ENCODE measurements at regions not wholly inside any gene's neighbourhood (a gene's known extent, or its start where the extent isn't known, plus 50 kb on each side); places are given as distances from the start of the nearest gene placed in this dataset.
"Not testable (repeated sequence)": the region's sequence is repeated elsewhere in the genome, so short reads cannot be mapped to it uniquely, and the experiment has no call there.

- not testable (repeated sequence) for H3K27ac ChIP-seq (ENCODE audit: low read depth, low read length); H3K9me3 ChIP-seq (ENCODE audit: control insufficient read depth, insufficient read depth, low read length); DNase-seq (ENCODE audit: low read depth in 4 of 6, low spot score in 6 of 6); H3K4me1 ChIP-seq (ENCODE audit: control insufficient read depth, insufficient read depth, low read length); H3K27me3 ChIP-seq (ENCODE audit: control insufficient read depth, insufficient read depth, low read length); H3K4me3 ChIP-seq (ENCODE audit: low read depth, low read length); H3K36me3 ChIP-seq (ENCODE audit: control insufficient read depth, insufficient read depth, low read length)
- WGBS (ENCODE audit: insufficient coverage) = 61% methylated on average over 3 of the region's 4 CpGs
Observed at GRCh38 chr13:54821938-54822470, 1793.4 kb downstream of the OLFM4 start.

- H3K36me3 ChIP-seq (ENCODE audit: control insufficient read depth, insufficient read depth, low read length); H3K27me3 ChIP-seq (ENCODE audit: control insufficient read depth, insufficient read depth, low read length); H3K4me3 ChIP-seq (ENCODE audit: low read depth, low read length); H3K4me1 ChIP-seq (ENCODE audit: control insufficient read depth, insufficient read depth, low read length); DNase-seq (ENCODE audit: low read depth in 4 of 6, low spot score in 6 of 6); H3K9me3 ChIP-seq (ENCODE audit: control insufficient read depth, insufficient read depth, low read length); H3K27ac ChIP-seq (ENCODE audit: low read depth, low read length): not testable (repeated sequence)
- WGBS (ENCODE audit: insufficient coverage) = 96% methylated on average over 21 of the region's 28 CpGs
Observed at GRCh38 chr13:54829391-54830068, 1800.9 kb downstream of the OLFM4 start.

DNA sequence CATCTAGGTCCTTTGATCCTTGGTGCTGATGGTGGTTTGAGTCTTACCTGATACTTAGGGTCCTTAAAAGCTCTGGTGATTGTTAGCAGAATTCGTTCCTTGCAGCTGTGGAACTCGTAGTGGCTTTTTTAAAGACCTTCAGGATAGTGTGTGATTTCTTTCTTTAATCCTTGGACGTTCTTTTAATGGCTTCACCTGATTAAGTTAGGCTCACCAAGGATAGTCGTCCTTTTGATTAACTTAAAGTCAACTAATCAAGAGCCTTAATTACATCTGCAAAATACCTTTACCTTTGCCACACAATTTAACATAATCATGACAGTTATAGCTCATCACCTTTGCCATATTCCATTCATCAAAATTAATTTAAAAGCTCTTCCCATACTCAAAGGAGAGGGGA lies 1807.7 kb downstream of the OLFM4 start:
- Histone ChIP-seq H3K36me3 (ENCODE audit: control insufficient read depth, insufficient read depth, low read length) (no peaks in the 10 kb centered on the region), H3K4me1 (ENCODE audit: control insufficient read depth, insufficient read depth, low read length) (no peaks in the 10 kb centered on the region), H3K27ac (ENCODE audit: low read depth, low read length) (no peak overlapping the region), H3K27me3 (ENCODE audit: control insufficient read depth, insufficient read depth, low read length) (no peaks in the 10 kb centered on the region), H3K9me3 (ENCODE audit: control insufficient read depth, insufficient read depth, low read length) (no peaks in the 10 kb centered on the region), H3K4me3 (ENCODE audit: low read depth, low read length) (no peak overlapping the region)
- WGBS (ENCODE audit: insufficient coverage) = 82% methylated on average over 3 of the region's 4 CpGs
- no peak for DNase-seq (ENCODE audit: low read depth in 4 of 6, low spot score in 6 of 6)

DNA sequence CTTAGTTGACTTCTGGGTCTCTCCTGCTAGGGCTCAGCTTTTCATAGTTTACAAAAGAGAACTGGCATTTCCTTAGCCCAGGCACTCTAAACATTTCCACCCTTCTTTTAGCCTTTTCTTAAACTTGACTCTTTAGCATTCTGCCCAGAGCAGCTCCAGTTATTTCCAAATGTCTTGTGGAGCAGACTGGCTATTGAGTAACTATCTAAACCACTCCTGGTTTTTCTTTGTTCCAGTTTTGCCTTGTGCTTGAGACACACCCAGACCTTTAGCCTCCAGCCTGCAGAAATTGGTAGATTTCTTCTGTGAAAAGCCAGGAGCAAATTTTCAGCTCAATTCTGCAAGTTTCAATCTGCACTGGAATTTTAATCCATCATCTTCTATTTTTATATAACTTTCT lies 1813.1 kb downstream of the OLFM4 start:
- Histone ChIP-seq H3K4me1 (ENCODE audit: control insufficient read depth, insufficient read depth, low read length) (no peaks in the 10 kb centered on the region), H3K27me3 (ENCODE audit: control insufficient read depth, insufficient read depth, low read length) (no peaks in the 10 kb centered on the region), H3K9me3 (ENCODE audit: control insufficient read depth, insufficient read depth, low read length) (no peaks in the 10 kb centered on the region), H3K27ac (ENCODE audit: low read depth, low read length) (no peak overlapping the region), H3K36me3 (ENCODE audit: control insufficient read depth, insufficient read depth, low read length) (no peaks in the 10 kb centered on the region), H3K4me3 (ENCODE audit: low read depth, low read length) (no peak overlapping the region)
- no peak for DNase-seq (ENCODE audit: low read depth in 4 of 6, low spot score in 6 of 6)

GRCh38 chr13:54845351-54845965 lies 1816.8 kb downstream of the OLFM4 start:
- Histone ChIP-seq H3K9me3 (ENCODE audit: control insufficient read depth, insufficient read depth, low read length) (no peaks in the 10 kb centered on the region), H3K36me3 (ENCODE audit: control insufficient read depth, insufficient read depth, low read length) (no peaks in the 10 kb centered on the region), H3K27ac (ENCODE audit: low read depth, low read length) (no peak overlapping the region), H3K4me3 (ENCODE audit: low read depth, low read length) (no peak overlapping the region), H3K4me1 (ENCODE audit: control insufficient read depth, insufficient read depth, low read length) (no peaks in the 10 kb centered on the region), H3K27me3 (ENCODE audit: control insufficient read depth, insufficient read depth, low read length) (no peaks in the 10 kb centered on the region)
- peak in 3 of 6 donors; percentile 2 to 70 (median 17) for DNase-seq (ENCODE audit: low read depth in 4 of 6, low spot score in 6 of 6)
- WGBS (ENCODE audit: insufficient coverage) = 20% methylated on average over 1 of the region's 6 CpGs

- no peaks in the 10 kb centered on the region for H3K36me3 ChIP-seq (ENCODE audit: control insufficient read depth, insufficient read depth, low read length)
- no peaks in the 10 kb centered on the region for H3K9me3 ChIP-seq (ENCODE audit: control insufficient read depth, insufficient read depth, low read length)
- H3K27ac ChIP-seq (ENCODE audit: low read depth, low read length) = no peak overlapping the region
- DNase-seq (ENCODE audit: low read depth in 4 of 6, low spot score in 6 of 6) = no peak
- no peak overlapping the region for H3K4me3 ChIP-seq (ENCODE audit: low read depth, low read length)
- H3K27me3 ChIP-seq (ENCODE audit: control insufficient read depth, insufficient read depth, low read length) = no peaks in the 10 kb centered on the region
- no peaks in the 10 kb centered on the region for H3K4me1 ChIP-seq (ENCODE audit: control insufficient read depth, insufficient read depth, low read length)
Observed at GRCh38 chr13:54852831-54853230, 1824.2 kb downstream of the OLFM4 start.

GRCh38 chr13:54859827-54860226 lies 1831.2 kb downstream of the OLFM4 start:
- H3K4me1 ChIP-seq (ENCODE audit: control insufficient read depth, insufficient read depth, low read length) = no peaks in the 10 kb centered on the region
- no CpG with 5 or more reads among the region's 1 CpG for WGBS (ENCODE audit: insufficient coverage)
- H3K4me3 ChIP-seq (ENCODE audit: low read depth, low read length) = no peak overlapping the region
- H3K36me3 ChIP-seq (ENCODE audit: control insufficient read depth, insufficient read depth, low read length) = no peaks in the 10 kb centered on the region
- no peak for DNase-seq (ENCODE audit: low read depth in 4 of 6, low spot score in 6 of 6)
- H3K27ac ChIP-seq (ENCODE audit: low read depth, low read length) = no peak overlapping the region
- H3K9me3 ChIP-seq (ENCODE audit: control insufficient read depth, insufficient read depth, low read length) = no peaks in the 10 kb centered on the region
- H3K27me3 ChIP-seq (ENCODE audit: control insufficient read depth, insufficient read depth, low read length) = no peaks in the 10 kb centered on the region

DNA sequence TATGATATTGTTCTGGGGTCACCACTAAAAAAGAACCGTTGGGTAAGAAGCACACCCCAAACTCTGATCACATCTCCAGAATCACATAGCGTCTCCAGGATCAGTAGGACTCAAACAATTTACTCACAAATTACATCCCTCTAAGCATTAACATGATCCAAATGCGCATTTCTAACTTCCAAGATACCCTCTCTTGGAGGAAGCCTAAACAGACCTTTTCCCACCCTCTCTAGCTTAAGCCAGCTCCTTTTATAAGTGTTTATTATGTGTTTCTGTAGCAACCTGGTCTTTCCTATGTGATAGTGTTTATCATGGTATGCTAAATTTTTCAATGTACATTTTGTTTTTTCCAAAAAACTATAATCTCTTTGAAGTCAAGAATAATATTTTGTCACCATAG lies 1846.5 kb downstream of the OLFM4 start:
- no peak overlapping the region for H3K27ac ChIP-seq (ENCODE audit: low read depth, low read length)
- WGBS (ENCODE audit: insufficient coverage) = no CpG with 5 or more reads among the region's 3 CpGs
- no peaks in the 10 kb centered on the region for H3K27me3 ChIP-seq (ENCODE audit: control insufficient read depth, insufficient read depth, low read length)
- DNase-seq (ENCODE audit: low read depth in 4 of 6, low spot score in 6 of 6) = no peak
- H3K4me3 ChIP-seq (ENCODE audit: low read depth, low read length) = no peak overlapping the region
- no peaks in the 10 kb centered on the region for H3K36me3 ChIP-seq (ENCODE audit: control insufficient read depth, insufficient read depth, low read length)
- H3K9me3 ChIP-seq (ENCODE audit: control insufficient read depth, insufficient read depth, low read length) = no peaks in the 10 kb centered on the region
- H3K4me1 ChIP-seq (ENCODE audit: control insufficient read depth, insufficient read depth, low read length) = no peaks in the 10 kb centered on the region

GRCh38 chr13:54879036-54879435 lies 1850.4 kb downstream of the OLFM4 start:
- no peak for DNase-seq (ENCODE audit: low read depth in 4 of 6, low spot score in 6 of 6)
- no peaks in the 10 kb centered on the region for H3K27me3 ChIP-seq (ENCODE audit: control insufficient read depth, insufficient read depth, low read length)
- H3K4me1 ChIP-seq (ENCODE audit: control insufficient read depth, insufficient read depth, low read length) = no peaks in the 10 kb centered on the region
- H3K27ac ChIP-seq (ENCODE audit: low read depth, low read length) = no peak overlapping the region
- no peak overlapping the region for H3K4me3 ChIP-seq (ENCODE audit: low read depth, low read length)
- no peaks in the 10 kb centered on the region for H3K9me3 ChIP-seq (ENCODE audit: control insufficient read depth, insufficient read depth, low read length)
- WGBS (ENCODE audit: insufficient coverage) = no CpG with 5 or more reads among the region's 2 CpGs
- H3K36me3 ChIP-seq (ENCODE audit: control insufficient read depth, insufficient read depth, low read length) = no peaks in the 10 kb centered on the region

- WGBS (ENCODE audit: insufficient coverage) = 72% methylated on average over 2 of the region's 3 CpGs
- no peak overlapping the region for H3K4me3 ChIP-seq (ENCODE audit: low read depth, low read length)
- H3K36me3 ChIP-seq (ENCODE audit: control insufficient read depth, insufficient read depth, low read length) = no peaks in the 10 kb centered on the region
- no peaks in the 10 kb centered on the region for H3K9me3 ChIP-seq (ENCODE audit: control insufficient read depth, insufficient read depth, low read length)
- H3K27me3 ChIP-seq (ENCODE audit: control insufficient read depth, insufficient read depth, low read length) = no peaks in the 10 kb centered on the region
- DNase-seq (ENCODE audit: low read depth in 4 of 6, low spot score in 6 of 6) = no peak
- no peak overlapping the region for H3K27ac ChIP-seq (ENCODE audit: low read depth, low read length)
- H3K4me1 ChIP-seq (ENCODE audit: control insufficient read depth, insufficient read depth, low read length) = no peaks in the 10 kb centered on the region
Observed at GRCh38 chr13:54884682-54885081, 1856.1 kb downstream of the OLFM4 start.
